IPS-15b (cell line): ENCODE measurements at regions not wholly inside any gene's neighbourhood (a gene's known extent, or its start where the extent isn't known, plus 50 kb on each side); places are given as distances from the start of the nearest gene placed in this dataset.

Source experiments
- H3K27me3 ChIP-seq: one replicate; pipeline ENCODE4 v1.6.1; 2013; ENCODE audit warnings: low read length; ENCODE audit not compliant: control insufficient read depth, insufficient read depth
- H3K36me3 ChIP-seq: one replicate; pipeline ENCODE4 v1.6.1; 2013; ENCODE audit warnings: low read length; ENCODE audit not compliant: control insufficient read depth, insufficient read depth
- H3K4me1 ChIP-seq: one replicate; pipeline ENCODE4 v1.6.1; 2013; ENCODE audit warnings: mild to moderate bottlenecking, low read length; ENCODE audit not compliant: control insufficient read depth, insufficient read depth
- H3K4me3 ChIP-seq: one replicate; pipeline ENCODE4 v1.5.1; 2013; ENCODE audit warnings: low read depth, low read length
- H3K9ac ChIP-seq: one replicate; pipeline ENCODE4 v1.6.1; 2013; ENCODE audit warnings: low read depth, mild to moderate bottlenecking, low read length
- H3K9me3 ChIP-seq: one replicate; pipeline ENCODE4 v1.6.1; 2013; ENCODE audit warnings: mild to moderate bottlenecking, low read length; ENCODE audit not compliant: control insufficient read depth, insufficient read depth

GRCh38 chr1:189429610-189430009 is 1048.1 kb downstream of the BRINP3 start:
- Histone ChIP-seq H3K4me1 (no peaks in the 10 kb centered on the region), H3K9ac (no peak overlapping the region), H3K4me3 (no peak overlapping the region), H3K9me3 (no peaks in the 10 kb centered on the region), H3K36me3 (no peaks in the 10 kb centered on the region), H3K27me3 (no peaks in the 10 kb centered on the region)

GRCh38 chr1:189431447-189431846 is 1046.2 kb downstream of the BRINP3 start:
- no peaks in the 10 kb centered on the region for H3K9me3 ChIP-seq
- no peaks in the 10 kb centered on the region for H3K27me3 ChIP-seq
- H3K4me3 ChIP-seq, result no peak overlapping the region
- no peaks in the 10 kb centered on the region for H3K4me1 ChIP-seq
- no peaks in the 10 kb centered on the region for H3K36me3 ChIP-seq
- H3K9ac ChIP-seq, result no peak overlapping the region

- Histone ChIP-seq H3K36me3 (no peaks in the 10 kb centered on the region), H3K9ac (no peak overlapping the region), H3K9me3 (no peaks in the 10 kb centered on the region), H3K27me3 (no peaks in the 10 kb centered on the region), H3K4me3 (no peak overlapping the region), H3K4me1 (no peaks in the 10 kb centered on the region)
Measured at GRCh38 chr1:189432753-189433152, 1044.9 kb downstream of the BRINP3 start.

- Histone ChIP-seq H3K9me3 (no peaks in the 10 kb centered on the region), H3K4me1 (no peaks in the 10 kb centered on the region)
Measured at GRCh38 chr1:189434461-189434860, 1043.2 kb downstream of the BRINP3 start.

GRCh38 chr1:189435398-189435797 is 1042.3 kb downstream of the BRINP3 start:
- H3K36me3 ChIP-seq, result no peaks in the 10 kb centered on the region
- no peaks in the 10 kb centered on the region for H3K27me3 ChIP-seq
- H3K9ac ChIP-seq, result no peak overlapping the region
- no peaks in the 10 kb centered on the region for H3K9me3 ChIP-seq
- no peaks in the 10 kb centered on the region for H3K4me1 ChIP-seq
- no peak overlapping the region for H3K4me3 ChIP-seq

More at GRCh38 chr1:189434461-189434860, 1043.2 kb downstream of the BRINP3 start:
- H3K27me3 ChIP-seq, result no peaks in the 10 kb centered on the region
- no peaks in the 10 kb centered on the region for H3K36me3 ChIP-seq
- no peak overlapping the region for H3K4me3 ChIP-seq
- no peak overlapping the region for H3K9ac ChIP-seq

GRCh38 chr1:189438808-189439207 is 1038.9 kb downstream of the BRINP3 start:
- Histone ChIP-seq H3K9me3 (no peaks in the 10 kb centered on the region), H3K9ac (no peak overlapping the region), H3K4me1 (no peaks in the 10 kb centered on the region), H3K4me3 (no peak overlapping the region), H3K27me3 (no peaks in the 10 kb centered on the region), H3K36me3 (no peaks in the 10 kb centered on the region)

GRCh38 chr1:189463166-189463565 is 1014.5 kb downstream of the BRINP3 start:
- H3K9ac ChIP-seq, result no peak overlapping the region
- no peaks in the 10 kb centered on the region for H3K27me3 ChIP-seq
- H3K4me1 ChIP-seq, result no peaks in the 10 kb centered on the region
- no peaks in the 10 kb centered on the region for H3K36me3 ChIP-seq
- no peaks in the 10 kb centered on the region for H3K9me3 ChIP-seq
- no peak overlapping the region for H3K4me3 ChIP-seq

GRCh38 chr1:189496768-189497167 is 980.9 kb downstream of the BRINP3 start:
- no peak overlapping the region for H3K9ac ChIP-seq
- H3K4me3 ChIP-seq, result no peak overlapping the region
- H3K9me3 ChIP-seq, result no peaks in the 10 kb centered on the region
- H3K4me1 ChIP-seq, result no peaks in the 10 kb centered on the region
- no peaks in the 10 kb centered on the region for H3K36me3 ChIP-seq
- no peaks in the 10 kb centered on the region for H3K27me3 ChIP-seq

- no peaks in the 10 kb centered on the region for H3K27me3 ChIP-seq
- no peaks in the 10 kb centered on the region for H3K4me1 ChIP-seq
- no peak overlapping the region for H3K9ac ChIP-seq
- H3K36me3 ChIP-seq, result no peaks in the 10 kb centered on the region
- H3K4me3 ChIP-seq, result no peak overlapping the region
- H3K9me3 ChIP-seq, result no peaks in the 10 kb centered on the region
Measured at GRCh38 chr1:189499736-189500135, 977.9 kb downstream of the BRINP3 start.

GRCh38 chr1:189500778-189501177 is 976.9 kb downstream of the BRINP3 start:
- Histone ChIP-seq H3K9ac (no peak overlapping the region), H3K27me3 (no peaks in the 10 kb centered on the region), H3K4me3 (no peak overlapping the region), H3K9me3 (no peaks in the 10 kb centered on the region), H3K36me3 (no peaks in the 10 kb centered on the region), H3K4me1 (no peaks in the 10 kb centered on the region)

GRCh38 chr1:189510827-189511226 is 966.8 kb downstream of the BRINP3 start:
- Histone ChIP-seq H3K36me3 (no peaks in the 10 kb centered on the region), H3K27me3 (no peaks in the 10 kb centered on the region), H3K9ac (no peak overlapping the region), H3K4me1 (no peaks in the 10 kb centered on the region), H3K9me3 (no peaks in the 10 kb centered on the region), H3K4me3 (no peak overlapping the region)

- Histone ChIP-seq H3K9ac (no peak overlapping the region), H3K4me1 (no peaks in the 10 kb centered on the region), H3K4me3 (no peak overlapping the region), H3K9me3 (no peaks in the 10 kb centered on the region), H3K36me3 (no peaks in the 10 kb centered on the region), H3K27me3 (no peaks in the 10 kb centered on the region)
Measured at GRCh38 chr1:189513091-189513490, 964.6 kb downstream of the BRINP3 start.

GRCh38 chr1:189522441-189522840 is 955.2 kb downstream of the BRINP3 start:
- Histone ChIP-seq H3K4me3 (no peak overlapping the region), H3K9ac (no peak overlapping the region), H3K36me3 (no peaks in the 10 kb centered on the region), H3K4me1 (no peaks in the 10 kb centered on the region), H3K9me3 (no peaks in the 10 kb centered on the region), H3K27me3 (no peaks in the 10 kb centered on the region)
